Ishikawa (cell line): ENCODE measurements at regions not wholly inside any gene's neighbourhood (a gene's known extent, or its start where the extent isn't known, plus 50 kb on each side); places are given as distances from the start of the nearest gene placed in this dataset.

Experiments
- CEBPB ChIP-seq: IDR thresholded peaks from 2 replicates; pipeline ENCODE4 v1.6.1; 2012
- CREB1 ChIP-seq: IDR thresholded peaks from 2 replicates; pipeline ENCODE4 v1.6.1; 2012; ENCODE audit warnings: low read depth
- EP300 ChIP-seq: IDR thresholded peaks from 2 replicates; pipeline ENCODE4 v1.6.1; 2012; ENCODE audit warnings: borderline replicate concordance
- FOXM1 ChIP-seq: IDR thresholded peaks from 2 replicates; pipeline ENCODE4 v1.6.1; 2012; ENCODE audit warnings: low read depth, borderline replicate concordance
- MAX ChIP-seq: IDR thresholded peaks from 2 replicates; pipeline ENCODE4 v1.6.1; 2012
- NFIC ChIP-seq: IDR thresholded peaks from 2 replicates; pipeline ENCODE4 v1.6.1; 2012
- RAD21 ChIP-seq: IDR thresholded peaks from 2 replicates; pipeline ENCODE4 v1.6.1; 2012; ENCODE audit warnings: low read depth
- REST ChIP-seq: IDR thresholded peaks from 2 replicates; pipeline ENCODE4 v1.6.1; 2012; ENCODE audit warnings: low read depth, mild to moderate bottlenecking
- TAF1 ChIP-seq: IDR thresholded peaks from 2 replicates; pipeline ENCODE4 v1.6.1; 2012; ENCODE audit warnings: low read depth, mild to moderate bottlenecking
- TCF12 ChIP-seq: IDR thresholded peaks from 2 replicates; pipeline ENCODE4 v1.6.1; 2012; ENCODE audit warnings: low read depth
- TEAD4 ChIP-seq: IDR thresholded peaks from 2 replicates; pipeline ENCODE4 v1.6.1; 2012
- USF1 ChIP-seq: IDR thresholded peaks from 2 replicates; pipeline ENCODE4 v1.6.1; 2012
- YY1 ChIP-seq: IDR thresholded peaks from 2 replicates; pipeline ENCODE4 v1.6.1; 2012; ENCODE audit warnings: low read depth
- ZBTB7A ChIP-seq: IDR thresholded peaks from 2 replicates; pipeline ENCODE4 v1.6.1; 2012; ENCODE audit warnings: low read depth

- TF ChIP-seq EP300 (no peak), REST (no peak), MAX (no peak), RAD21 (no peak), TEAD4 (no peak), CEBPB (no peak), USF1 (no peak), TAF1 (no peak), YY1 (no peak), ZBTB7A (no peak), CREB1 (no peak), TCF12 (no peak), NFIC (no peak), FOXM1 (no peak)
These were observed 102.3 kb downstream of the EDN1 start for GRCh38 chr6:12392490-12392889.
